Mesothelial cell of epicardium (in vitro differentiated cells): ENCODE measurements at regions not wholly inside any gene's neighbourhood (a gene's known extent, or its start where the extent isn't known, plus 50 kb on each side); places are given as distances from the start of the nearest gene placed in this dataset.

Experiments used
- DNase-seq, 2 experiments: peaks; one replicate each; pipeline ENCODE4 v3.0.0; 2021; ENCODE audit warnings: low spot score in 2 of 2; ENCODE audit not compliant: unreplicated experiment in 2 of 2
- H3K27ac Mint-ChIP-seq: 2 replicates; pipeline ENCODE4 v1.8.0; 2021; ENCODE audit warnings: mixed read lengths
- H3K27me3 Mint-ChIP-seq: 2 replicates; pipeline ENCODE4 v1.8.0; 2021; ENCODE audit warnings: low read depth, mixed read lengths
- H3K36me3 Mint-ChIP-seq: 2 replicates; pipeline ENCODE4 v1.8.0; 2021; ENCODE audit warnings: mixed read lengths
- H3K4me1 Mint-ChIP-seq: 2 replicates; pipeline ENCODE4 v1.8.0; 2021; ENCODE audit warnings: mixed read lengths
- H3K4me3 Mint-ChIP-seq: 2 replicates; pipeline ENCODE4 v1.8.0; 2021; ENCODE audit warnings: mild to moderate bottlenecking, moderate library complexity, mixed read lengths
- H3K9me3 Mint-ChIP-seq: 2 replicates; pipeline ENCODE4 v1.8.0; 2021; ENCODE audit warnings: mixed read lengths
- CTCF ChIP-seq: fragments of 200-600 bp; sonication (generic); IDR thresholded peaks from one replicate; pipeline ENCODE4 v1.5.0; 2021; ENCODE audit warnings: antibody characterized with exemption; ENCODE audit not compliant: unreplicated experiment

DNA sequence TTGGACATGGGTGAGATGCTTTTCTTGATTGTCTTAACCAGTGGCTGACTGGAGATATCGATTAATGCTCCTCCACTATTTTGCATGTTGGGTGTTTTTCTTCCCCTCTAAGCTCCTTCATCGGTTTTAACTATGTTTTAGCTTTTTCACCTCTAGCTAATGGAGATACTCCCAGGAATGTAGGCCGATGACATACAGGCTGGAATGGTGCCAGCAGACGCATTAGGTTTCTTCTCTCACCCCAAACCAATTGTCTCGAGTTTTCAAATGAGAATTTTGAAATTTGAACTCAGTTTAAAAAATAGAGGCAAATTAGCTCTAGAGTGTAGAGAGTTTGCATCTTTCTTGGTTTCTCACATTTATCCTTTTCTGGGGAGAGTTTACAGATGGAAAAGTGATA lies 247.6 kb downstream of the RPRM start:
- Mint-ChIP-seq H3K27me3 (no peaks in the 10 kb centered on the region), H3K9me3 (peaks cover 16% of the 10 kb centered on the region), H3K27ac (peak overlapping the region; percentile 70), H3K4me1 (peaks cover 34% of the 10 kb centered on the region), H3K36me3 (no peaks in the 10 kb centered on the region), H3K4me3 (no peak overlapping the region)
- peak in 1 of 2 experiments; percentile 68 for DNase-seq
- no peak for TF ChIP-seq CTCF

- peaks cover 20% of the 10 kb centered on the region for H3K9me3 Mint-ChIP-seq
- H3K27me3 Mint-ChIP-seq, result no peaks in the 10 kb centered on the region
- no peak for DNase-seq
Observed at GRCh38 chr2:153228904-153229303, 249.7 kb downstream of the RPRM start.

GRCh38 chr2:153227981-153228380 lies 250.6 kb downstream of the RPRM start:
- H3K27ac Mint-ChIP-seq, result no peak overlapping the region
- H3K36me3 Mint-ChIP-seq, result no peaks in the 10 kb centered on the region
- TF ChIP-seq CTCF, result no peak
- H3K27me3 Mint-ChIP-seq, result no peaks in the 10 kb centered on the region
- H3K9me3 Mint-ChIP-seq, result peaks cover 21% of the 10 kb centered on the region
- H3K4me1 Mint-ChIP-seq, result peaks cover 34% of the 10 kb centered on the region
- H3K4me3 Mint-ChIP-seq, result no peak overlapping the region
- no peak for DNase-seq

More at GRCh38 chr2:153228904-153229303, 249.7 kb downstream of the RPRM start:
- no peaks in the 10 kb centered on the region for H3K36me3 Mint-ChIP-seq
- no peak overlapping the region for H3K4me3 Mint-ChIP-seq
- TF ChIP-seq CTCF, result no peak
- no peak overlapping the region for H3K27ac Mint-ChIP-seq
- peaks cover 34% of the 10 kb centered on the region for H3K4me1 Mint-ChIP-seq

DNA sequence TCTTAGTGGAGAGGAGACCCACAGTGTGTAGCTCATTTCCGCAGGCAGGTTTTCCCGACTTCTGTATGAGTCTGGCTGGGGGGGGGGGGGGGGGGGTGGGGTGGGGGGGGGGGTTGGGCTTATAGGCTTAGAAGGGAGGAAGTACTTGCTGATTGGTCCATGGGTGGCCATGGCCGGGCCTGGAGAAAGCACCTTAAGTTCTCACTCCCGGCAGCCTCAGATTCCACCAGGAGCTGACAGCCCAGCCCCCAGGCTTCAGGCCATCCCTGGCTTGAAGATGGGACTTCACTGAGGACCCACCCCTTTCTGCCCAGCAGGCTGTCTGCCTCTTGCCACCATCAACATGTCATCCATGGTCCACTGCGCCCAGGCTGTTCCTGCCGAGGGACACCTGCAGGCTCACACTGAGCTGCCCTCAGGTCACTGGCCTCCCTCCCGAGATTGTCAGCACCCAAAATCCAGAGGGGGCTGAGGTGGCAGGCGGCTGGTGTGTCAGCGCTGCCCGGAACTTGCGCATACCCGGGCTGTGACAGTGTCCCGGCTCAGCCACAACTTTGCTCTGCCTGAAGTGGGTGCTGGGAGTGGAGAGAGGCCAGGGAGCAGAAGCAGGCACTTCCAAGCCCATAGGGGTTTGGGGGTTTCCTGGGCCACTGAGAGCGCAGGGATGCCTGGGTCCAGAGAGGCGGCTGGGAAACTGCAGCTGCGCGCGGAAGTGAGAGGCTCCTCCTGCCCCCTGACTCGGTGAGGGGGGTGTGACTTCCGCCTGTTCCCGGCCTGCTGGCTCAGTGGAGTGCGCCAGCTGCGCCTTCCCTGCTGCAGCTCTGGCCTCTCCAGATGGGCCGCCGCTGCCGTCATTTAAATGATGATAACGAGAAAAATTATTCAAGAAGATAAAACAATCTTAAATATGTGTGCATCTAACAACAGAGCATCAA lies 256.1 kb downstream of the RPRM start:
- H3K4me1 Mint-ChIP-seq, result no peaks in the 10 kb centered on the region
- no peak for TF ChIP-seq CTCF
- H3K9me3 Mint-ChIP-seq, result peaks cover 21% of the 10 kb centered on the region
- no peak overlapping the region for H3K4me3 Mint-ChIP-seq
- DNase-seq, result no peak
- no peaks in the 10 kb centered on the region for H3K36me3 Mint-ChIP-seq
- no peak overlapping the region for H3K27ac Mint-ChIP-seq
- H3K27me3 Mint-ChIP-seq, result peaks cover 5% of the 10 kb centered on the region

- no peak overlapping the region for H3K27ac Mint-ChIP-seq
- H3K4me1 Mint-ChIP-seq, result no peaks in the 10 kb centered on the region
- no peak for TF ChIP-seq CTCF
- H3K27me3 Mint-ChIP-seq, result peaks cover 5% of the 10 kb centered on the region
- H3K9me3 Mint-ChIP-seq, result peaks cover 13% of the 10 kb centered on the region
- DNase-seq, result no peak
- H3K4me3 Mint-ChIP-seq, result no peak overlapping the region
- no peaks in the 10 kb centered on the region for H3K36me3 Mint-ChIP-seq
Observed at GRCh38 chr2:153221506-153221905, 257.1 kb downstream of the RPRM start.
